SK-N-SH (cell line): ENCODE measurements at regions not wholly inside any gene's neighbourhood (a gene's known extent, or its start where the extent isn't known, plus 50 kb on each side); places are given as distances from the start of the nearest gene placed in this dataset.

ENCODE experiments used
- CTCF ChIA-PET: fragments of 300-600, 350-600 bp; formaldehyde crosslinking; extraction: SDS; loops from one replicate; lab custom pipeline; 2021; lab: Yijun Ruan, JAX
- POLR2A ChIA-PET: fragments of 350-600 bp; sonication (Branson Sonifier 250); formaldehyde crosslinking; extraction: SDS; loops from one replicate; lab custom pipeline; 2020; ENCODE audit warnings: antibody characterized with exemption, inconsistent platforms; lab: Yijun Ruan, JAX
- DNase-seq: peaks from one replicate; pipeline ENCODE4 v3.0.0; 2012
- H2AFZ ChIP-seq: fragments of 200-600 bp; sonication (generic); 2 replicates; pipeline ENCODE4 v1.8.1; 2016; ENCODE audit warnings: antibody characterized with exemption, mild to moderate bottlenecking, low read depth
- H3F3A ChIP-seq: fragments of 200-600 bp; sonication (generic); replicated peaks from 2 replicates; pipeline ENCODE3; 2016; ENCODE audit warnings: antibody characterized with exemption, mild to moderate bottlenecking; ENCODE audit not compliant: insufficient read depth
- H3K27ac ChIP-seq, 2 experiments: fragments of 200-500 bp in 1 of 2; fragments of 200-600 bp in 1 of 2; sonication (Bioruptor generic) in 1 of 2; sonication (generic), shearing (Covaris generic) in 1 of 2; 2 replicates each; pipeline versions ENCODE4 v1.5.1 to v1.6.1; 2014 to 2016; ENCODE audit warnings: low read depth in 2 of 2, inconsistent platforms in 1 of 2, low read length in 1 of 2, mild to moderate bottlenecking in 1 of 2, mixed read lengths in 1 of 2
- H3K27me3 ChIP-seq: fragments of 200-600 bp; sonication (generic), shearing (Covaris generic); 2 replicates; pipeline ENCODE4 v1.6.1; 2016; ENCODE audit warnings: mixed run types; ENCODE audit not compliant: insufficient read depth
- H3K36me3 ChIP-seq, 2 experiments: fragments of 200-500 bp in 1 of 2; fragments of 200-600 bp in 1 of 2; sonication (Bioruptor generic) in 1 of 2; sonication (generic) in 1 of 2; replicated peaks in 1 of 2; 2 replicates each; pipeline versions ENCODE3 to v1.5.1; 2014 to 2016; ENCODE audit warnings: low read length in 1 of 2, mild to moderate bottlenecking in 1 of 2; ENCODE audit not compliant: insufficient read depth in 2 of 2, control insufficient read depth in 1 of 2
- H3K4me1 ChIP-seq, 2 experiments: fragments of 200-500 bp in 1 of 2; fragments of 200-600 bp in 1 of 2; sonication (Bioruptor generic) in 1 of 2; sonication (generic), shearing (Covaris generic) in 1 of 2; 2 replicates each; pipeline versions ENCODE4 v1.5.1 to v1.6.1; 2014 to 2016; ENCODE audit warnings: low read depth in 1 of 2, low read length in 1 of 2, mixed run types in 1 of 2; ENCODE audit not compliant: insufficient read depth in 2 of 2, control insufficient read depth in 1 of 2
- H3K4me2 ChIP-seq: fragments of 200-600 bp; sonication (generic), shearing (Covaris generic); 2 replicates; pipeline ENCODE4 v1.6.1; 2017; ENCODE audit warnings: mixed run types
- H3K4me3 ChIP-seq, 2 experiments: fragments of 200-500 bp in 1 of 2; fragments of 200-600 bp in 1 of 2; sonication (Bioruptor generic) in 1 of 2; sonication (generic), shearing (Covaris generic) in 1 of 2; 2 replicates each; pipeline versions ENCODE4 v1.5.1 to v1.8.1; 2014 to 2016; ENCODE audit warnings: low read depth in 2 of 2, inconsistent platforms in 1 of 2, low read length in 1 of 2, mild to moderate bottlenecking in 1 of 2, mixed read lengths in 1 of 2, moderate library complexity in 1 of 2
- H3K79me2 ChIP-seq: fragments of 200-600 bp; sonication (generic); 2 replicates; pipeline ENCODE4 v1.8.1; 2017; ENCODE audit warnings: mild to moderate bottlenecking; ENCODE audit not compliant: insufficient read depth
- H3K9ac ChIP-seq: fragments of 200-600 bp; sonication (generic); 2 replicates; pipeline ENCODE4 v1.6.1; 2017; ENCODE audit warnings: mixed run types
- H3K9me2 ChIP-seq: fragments of 200-600 bp; sonication (generic); 2 replicates; pipeline ENCODE4 v1.6.1; 2017; ENCODE audit warnings: mixed run types
- H3K9me3 ChIP-seq: fragments of 200-600 bp; sonication (generic); 2 replicates; pipeline ENCODE4 v1.6.1; 2017; ENCODE audit warnings: mixed run types, mild to moderate bottlenecking, moderate library complexity
- H4K20me1 ChIP-seq: fragments of 200-600 bp; sonication (generic); 2 replicates; pipeline ENCODE4 v1.6.1; 2017; ENCODE audit warnings: mild to moderate bottlenecking, mixed run types; ENCODE audit not compliant: insufficient read depth
- EZH2phosphoT487 ChIP-seq: fragments of 200-600 bp; sonication (generic); IDR thresholded peaks from 2 replicates; pipeline ENCODE4 v1.6.1; 2017; ENCODE audit warnings: low read depth, mixed run types, mild to moderate bottlenecking, antibody characterized with exemption, moderate library complexity, borderline replicate concordance
- FOXM1 ChIP-seq: IDR thresholded peaks from 2 replicates; pipeline ENCODE4 v1.4.0; 2012; ENCODE audit warnings: low read depth, mild to moderate bottlenecking
- GABPA ChIP-seq: IDR thresholded peaks from 2 replicates; pipeline ENCODE4 v1.4.0; 2012; ENCODE audit warnings: low read depth, mild to moderate bottlenecking
- JUND ChIP-seq: IDR thresholded peaks from 2 replicates; pipeline ENCODE4 v1.4.0; 2012
- MXI1 ChIP-seq: IDR thresholded peaks from 2 replicates; pipeline ENCODE4 v1.6.1; 2012; ENCODE audit warnings: mild to moderate bottlenecking, low read depth, low read length, improper control_type of control experiment
- NFIC ChIP-seq: IDR thresholded peaks from 2 replicates; pipeline ENCODE4 v1.4.0; 2012; ENCODE audit warnings: borderline replicate concordance
- RCOR1 ChIP-seq: fragments of 150-350 bp; IDR thresholded peaks from 2 replicates; pipeline ENCODE4 v1.6.1; 2017; ENCODE audit warnings: antibody characterized with exemption, low read length
- SMC3 ChIP-seq: IDR thresholded peaks from 2 replicates; pipeline ENCODE4 v1.6.1; 2012; ENCODE audit warnings: low read depth, low read length, improper control_type of control experiment
- TAF1 ChIP-seq: IDR thresholded peaks from 2 replicates; pipeline ENCODE4 v1.6.1; 2012; ENCODE audit warnings: low read depth, mild to moderate bottlenecking, low read length, moderate library complexity, borderline replicate concordance
- TCF12 ChIP-seq: IDR thresholded peaks from 2 replicates; pipeline ENCODE4 v1.4.0; 2012
- USF1 ChIP-seq: IDR thresholded peaks from 2 replicates; pipeline ENCODE4 v1.4.0; 2012; ENCODE audit warnings: low read depth, borderline replicate concordance
- USF2 ChIP-seq: fragments of 150-350 bp; IDR thresholded peaks from 2 replicates; pipeline ENCODE4 v1.6.1; 2017; ENCODE audit warnings: antibody characterized with exemption, low read length, low read depth, borderline replicate concordance
- YY1 ChIP-seq: IDR thresholded peaks from 2 replicates; pipeline ENCODE4 v1.4.0; 2012; ENCODE audit warnings: low read depth, mild to moderate bottlenecking
- WGBS: methylation state at CpG from one replicate; pipeline ENCODE4 v1.1.6; 2017; ENCODE audit warnings: low lambda C conversion rate; 5-methylcytosine and 5-hydroxymethylcytosine counted together
- TF ChIP-seq, protein P1 (sequence below): fragments of 200-600 bp; sonication (generic); IDR thresholded peaks from 2 replicates; pipeline ENCODE4 v1.6.1; 2017; ENCODE audit warnings: antibody characterized with exemption, mild to moderate bottlenecking, moderate library complexity
- TF ChIP-seq, protein P2 (sequence below): IDR thresholded peaks from 2 replicates; pipeline ENCODE4 v1.4.0; 2012; ENCODE audit warnings: low read depth, borderline replicate concordance

GRCh38 chr1:56068210-56068609, 511.2 kb downstream of the PLPP3 start (continued):
- TF ChIP-seq, protein P1, sequence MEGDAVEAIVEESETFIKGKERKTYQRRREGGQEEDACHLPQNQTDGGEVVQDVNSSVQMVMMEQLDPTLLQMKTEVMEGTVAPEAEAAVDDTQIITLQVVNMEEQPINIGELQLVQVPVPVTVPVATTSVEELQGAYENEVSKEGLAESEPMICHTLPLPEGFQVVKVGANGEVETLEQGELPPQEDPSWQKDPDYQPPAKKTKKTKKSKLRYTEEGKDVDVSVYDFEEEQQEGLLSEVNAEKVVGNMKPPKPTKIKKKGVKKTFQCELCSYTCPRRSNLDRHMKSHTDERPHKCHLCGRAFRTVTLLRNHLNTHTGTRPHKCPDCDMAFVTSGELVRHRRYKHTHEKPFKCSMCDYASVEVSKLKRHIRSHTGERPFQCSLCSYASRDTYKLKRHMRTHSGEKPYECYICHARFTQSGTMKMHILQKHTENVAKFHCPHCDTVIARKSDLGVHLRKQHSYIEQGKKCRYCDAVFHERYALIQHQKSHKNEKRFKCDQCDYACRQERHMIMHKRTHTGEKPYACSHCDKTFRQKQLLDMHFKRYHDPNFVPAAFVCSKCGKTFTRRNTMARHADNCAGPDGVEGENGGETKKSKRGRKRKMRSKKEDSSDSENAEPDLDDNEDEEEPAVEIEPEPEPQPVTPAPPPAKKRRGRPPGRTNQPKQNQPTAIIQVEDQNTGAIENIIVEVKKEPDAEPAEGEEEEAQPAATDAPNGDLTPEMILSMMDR: no peak

DNA sequence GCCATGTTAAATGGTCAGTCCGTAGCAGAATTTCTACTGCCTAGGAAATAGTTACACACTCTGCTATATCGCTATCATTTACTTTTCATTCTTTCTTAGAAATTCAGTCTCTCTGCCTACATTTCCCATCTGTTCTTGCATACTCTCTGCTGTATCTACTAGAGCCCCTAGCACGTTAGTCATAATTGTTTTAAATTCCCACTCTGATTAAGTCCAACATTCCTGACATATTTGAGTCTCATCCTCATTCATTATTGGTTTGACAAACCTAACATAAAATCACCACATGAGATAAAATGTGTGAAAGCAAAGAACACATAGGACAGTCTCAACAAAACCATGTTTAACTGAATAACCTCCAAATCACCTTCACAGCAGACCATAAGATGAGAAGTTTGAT, 513.6 kb downstream of the PLPP3 start:
- H4K20me1 ChIP-seq: no peaks in the 10 kb centered on the region
- H3K9ac ChIP-seq: no peak overlapping the region
- POLR2A ChIA-PET: no interaction called here
- DNase-seq: no peak
- no peaks in the 10 kb centered on the region for H3K79me2 ChIP-seq
- 55% methylated on average over 3 of the region's 3 CpGs for WGBS
- H3K27me3 ChIP-seq: no peaks in the 10 kb centered on the region
- no peaks in the 10 kb centered on the region for H3K9me2 ChIP-seq
- no peaks in the 10 kb centered on the region for H3F3A ChIP-seq
- H3K4me2 ChIP-seq: no peak overlapping the region
- TF ChIP-seq JUND (no peak), TCF12 (no peak), NFIC (no peak), USF1 (no peak), SMC3 (no peak), TAF1 (no peak), FOXM1 (no peak), RCOR1 (no peak), USF2 (no peak), MXI1 (no peak), EZH2phosphoT487 (no peak), YY1 (no peak), GABPA (no peak)
- TF ChIP-seq, protein P2, sequence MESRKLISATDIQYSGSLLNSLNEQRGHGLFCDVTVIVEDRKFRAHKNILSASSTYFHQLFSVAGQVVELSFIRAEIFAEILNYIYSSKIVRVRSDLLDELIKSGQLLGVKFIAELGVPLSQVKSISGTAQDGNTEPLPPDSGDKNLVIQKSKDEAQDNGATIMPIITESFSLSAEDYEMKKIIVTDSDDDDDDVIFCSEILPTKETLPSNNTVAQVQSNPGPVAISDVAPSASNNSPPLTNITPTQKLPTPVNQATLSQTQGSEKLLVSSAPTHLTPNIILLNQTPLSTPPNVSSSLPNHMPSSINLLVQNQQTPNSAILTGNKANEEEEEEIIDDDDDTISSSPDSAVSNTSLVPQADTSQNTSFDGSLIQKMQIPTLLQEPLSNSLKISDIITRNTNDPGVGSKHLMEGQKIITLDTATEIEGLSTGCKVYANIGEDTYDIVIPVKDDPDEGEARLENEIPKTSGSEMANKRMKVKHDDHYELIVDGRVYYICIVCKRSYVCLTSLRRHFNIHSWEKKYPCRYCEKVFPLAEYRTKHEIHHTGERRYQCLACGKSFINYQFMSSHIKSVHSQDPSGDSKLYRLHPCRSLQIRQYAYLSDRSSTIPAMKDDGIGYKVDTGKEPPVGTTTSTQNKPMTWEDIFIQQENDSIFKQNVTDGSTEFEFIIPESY: no peak
- TF ChIP-seq, all 33 proteins: peak for 0
- H3K4me1 ChIP-seq: 0 out of 4 replicates have a peak, but pooled peaks cover 0 to 4% of the 10 kb centered on the region in 2 experiments
- no peak overlapping the region for H2AFZ ChIP-seq
- no peaks in the 10 kb centered on the region for H3K9me3 ChIP-seq
- CTCF ChIA-PET: no interaction called here
- H3K4me3 ChIP-seq: no peak overlapping the region
- H3K36me3 ChIP-seq: no peaks in the 10 kb centered on the region
- H3K27ac ChIP-seq: no peak overlapping the region
